ENCODE measurements at regions not wholly inside any gene's neighbourhood (a gene's known extent, or its start where the extent isn't known, plus 50 kb on each side); places are given as distances from the start of the nearest gene placed in this dataset.

GRCh38 chr2:209314653-209315052 lies 109.2 kb upstream of the MAP2 start:
- no peak overlapping the region for H3K4me2 ChIP-seq (replicated peaks; ENCODE audit: low read depth, low read length, poor library complexity, severe bottlenecking)
- intact Hi-C loops (cut with micrococcal nuclease): no loop called here
- H3K27me3 ChIP-seq (replicated peaks in 1 of 4; ENCODE audit: control extremely low read depth in 1 of 4, control insufficient read depth in 3 of 4, insufficient read depth in 4 of 4, low read length in 3 of 4): no peaks in the 10 kb centered on the region
- POLR2A ChIA-PET: no interaction called here
- no CpG with 5 or more reads among the region's 2 CpGs for WGBS (ENCODE audit: insufficient coverage)
- H3K27ac ChIP-seq (ENCODE audit: low read length in 2 of 2): no peak overlapping the region
- no peaks in the 10 kb centered on the region for H3K4me1 ChIP-seq (ENCODE audit: control insufficient read depth in 2 of 2, insufficient read depth in 2 of 2, low read length in 2 of 2)
- no peaks in the 10 kb centered on the region for H3K36me3 ChIP-seq (replicated peaks in 1 of 2; ENCODE audit: control extremely low read depth in 1 of 2, control insufficient read depth in 1 of 2, extremely low read depth in 1 of 2, insufficient read depth in 2 of 2, low read length in 1 of 2)
- no peaks in the 10 kb centered on the region for H3K4me1 Mint-ChIP-seq
- H3K4me3 Mint-ChIP-seq: no peak overlapping the region
- peaks cover 3% of the 10 kb centered on the region for H3K27me3 Mint-ChIP-seq
- no peak overlapping the region for H3K27ac Mint-ChIP-seq
- ATAC-seq (ENCODE audit: low read depth) (no peak), DNase-seq (no peak)
- TF ChIP-seq EZH2 (IDR thresholded peaks at IDR 0.05; ENCODE audit: borderline replicate concordance, insufficient read depth, low read depth, low read length, poor library complexity, severe bottlenecking) (no peak), CTCF (IDR thresholded peaks at IDR 0.05) (no peak)
- H3K4me3 ChIP-seq (ENCODE audit: control extremely low read depth in 1 of 5, extremely low read depth in 1 of 5, insufficient read depth in 1 of 5, low read depth in 2 of 5, low read length in 4 of 5): no peak overlapping the region
- no peak overlapping the region for H2AFZ ChIP-seq (ENCODE audit: insufficient read depth, low read depth, low read length, poor library complexity, severe bottlenecking)
- H3K79me2 ChIP-seq (ENCODE audit: control insufficient read depth, insufficient read depth, low read length): no peaks in the 10 kb centered on the region
- H3K9me3 Mint-ChIP-seq (ENCODE audit: insufficient read depth): no peaks in the 10 kb centered on the region
- no peak overlapping the region for H3K9ac ChIP-seq (ENCODE audit: low read length)
- H3K9me3 ChIP-seq (ENCODE audit: control extremely low read depth in 1 of 3, control insufficient read depth in 2 of 3, insufficient read depth in 1 of 3, low read length in 2 of 3): no peaks in the 10 kb centered on the region
- H4K20me1 ChIP-seq (ENCODE audit: control insufficient read depth, insufficient read depth, low read length, poor library complexity, severe bottlenecking): no peaks in the 10 kb centered on the region
- CTCF ChIA-PET: no interaction called here

- no peaks in the 10 kb centered on the region for H3K36me3 ChIP-seq (replicated peaks in 1 of 2; ENCODE audit: control extremely low read depth in 1 of 2, control insufficient read depth in 1 of 2, extremely low read depth in 1 of 2, insufficient read depth in 2 of 2, low read length in 1 of 2)
- TF ChIP-seq CTCF (IDR thresholded peaks at IDR 0.05): no peak
- no peak for TF ChIP-seq EZH2 (IDR thresholded peaks at IDR 0.05; ENCODE audit: borderline replicate concordance, insufficient read depth, low read depth, low read length, poor library complexity, severe bottlenecking)
- H2AFZ ChIP-seq (ENCODE audit: insufficient read depth, low read depth, low read length, poor library complexity, severe bottlenecking): no peak overlapping the region
- Mint-ChIP-seq H3K27me3 (no peaks in the 10 kb centered on the region), H3K4me1 (no peaks in the 10 kb centered on the region), H3K9me3 (ENCODE audit: insufficient read depth) (no peaks in the 10 kb centered on the region), H3K27ac (no peak overlapping the region), H3K4me3 (no peak overlapping the region)
- H3K4me3 ChIP-seq (ENCODE audit: control extremely low read depth in 1 of 5, extremely low read depth in 1 of 5, insufficient read depth in 1 of 5, low read depth in 2 of 5, low read length in 4 of 5): no peak overlapping the region
- H3K27ac ChIP-seq (ENCODE audit: low read length in 2 of 2): no peak overlapping the region
- no peaks in the 10 kb centered on the region for H3K27me3 ChIP-seq (replicated peaks in 1 of 4; ENCODE audit: control extremely low read depth in 1 of 4, control insufficient read depth in 3 of 4, insufficient read depth in 4 of 4, low read length in 3 of 4)
- POLR2A ChIA-PET: no interaction called here
- CTCF ChIA-PET: no interaction called here
- no peak for ATAC-seq (ENCODE audit: low read depth)
- no peak for DNase-seq
- H3K4me2 ChIP-seq (replicated peaks; ENCODE audit: low read depth, low read length, poor library complexity, severe bottlenecking): no peak overlapping the region
- intact Hi-C loops (cut with micrococcal nuclease): no loop called here
- no peak overlapping the region for H3K9ac ChIP-seq (ENCODE audit: low read length)
- 40% methylated on average over 1 of the region's 2 CpGs for WGBS (ENCODE audit: insufficient coverage)
- no peaks in the 10 kb centered on the region for H3K9me3 ChIP-seq (ENCODE audit: control extremely low read depth in 1 of 3, control insufficient read depth in 2 of 3, insufficient read depth in 1 of 3, low read length in 2 of 3)
- H4K20me1 ChIP-seq (ENCODE audit: control insufficient read depth, insufficient read depth, low read length, poor library complexity, severe bottlenecking): no peaks in the 10 kb centered on the region
- no peaks in the 10 kb centered on the region for H3K79me2 ChIP-seq (ENCODE audit: control insufficient read depth, insufficient read depth, low read length)
- H3K4me1 ChIP-seq (ENCODE audit: control insufficient read depth in 2 of 2, insufficient read depth in 2 of 2, low read length in 2 of 2): no peaks in the 10 kb centered on the region
These were observed 107.7 kb upstream of the MAP2 start for GRCh38 chr2:209316141-209316540.
